IPS-20b (cell line): ENCODE measurements at regions not wholly inside any gene's neighbourhood (a gene's known extent, or its start where the extent isn't known, plus 50 kb on each side); places are given as distances from the start of the nearest gene placed in this dataset.

ENCODE experiments used
- H3K27ac ChIP-seq: one replicate; pipeline ENCODE4 v1.5.1; 2013; ENCODE audit warnings: low read length
- H3K27me3 ChIP-seq: 2 replicates; pipeline ENCODE4 v1.6.1; 2013; ENCODE audit warnings: mild to moderate bottlenecking, low read length, inconsistent platforms; ENCODE audit not compliant: insufficient read depth
- H3K36me3 ChIP-seq: 2 replicates; pipeline ENCODE4 v1.6.1; 2013; ENCODE audit warnings: low read depth, mild to moderate bottlenecking, inconsistent platforms, low read length, moderate library complexity; ENCODE audit not compliant: insufficient read depth
- H3K4me1 ChIP-seq: 2 replicates; pipeline ENCODE4 v1.6.1; 2013; ENCODE audit warnings: mild to moderate bottlenecking, control low read depth, inconsistent platforms, low read length, moderate library complexity; ENCODE audit not compliant: insufficient read depth
- H3K4me3 ChIP-seq: 2 replicates; pipeline ENCODE4 v1.5.1; 2013; ENCODE audit warnings: mild to moderate bottlenecking, low read length, inconsistent platforms
- H3K9ac ChIP-seq: 2 replicates; pipeline ENCODE4 v1.6.1; 2013; ENCODE audit warnings: low read depth, mild to moderate bottlenecking, inconsistent platforms, low read length, moderate library complexity
- H3K9me3 ChIP-seq: 2 replicates; pipeline ENCODE4 v1.6.1; 2013; ENCODE audit warnings: mild to moderate bottlenecking, low read depth, low read length, inconsistent platforms; ENCODE audit not compliant: insufficient read depth

DNA sequence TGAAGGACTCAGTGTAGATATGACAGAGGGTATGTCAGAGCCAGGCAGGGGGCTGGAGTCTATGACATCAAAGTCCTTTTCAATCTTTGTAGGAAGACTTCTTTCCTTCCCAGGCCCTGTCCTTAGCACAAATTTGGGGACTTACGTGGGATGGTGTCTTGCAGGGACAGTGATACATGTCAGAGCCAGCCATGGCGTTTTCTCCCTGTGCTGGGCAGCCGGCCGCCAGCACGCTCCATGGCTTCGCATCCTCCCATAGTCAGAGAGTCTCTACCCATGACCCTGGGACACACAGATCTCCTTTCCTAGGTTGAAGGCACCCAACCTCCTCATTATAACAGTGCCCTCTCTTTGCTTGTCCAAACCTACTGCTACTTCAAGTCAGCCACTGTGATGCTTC lies 156.9 kb upstream of the MYCN start:
- H3K9ac ChIP-seq, result no peak overlapping the region
- H3K4me1 ChIP-seq, result no peaks in the 10 kb centered on the region
- H3K4me3 ChIP-seq, result no peak overlapping the region
- no peak overlapping the region for H3K27ac ChIP-seq
- no peaks in the 10 kb centered on the region for H3K27me3 ChIP-seq
- H3K9me3 ChIP-seq, result no peaks in the 10 kb centered on the region
- H3K36me3 ChIP-seq, result no peaks in the 10 kb centered on the region

DNA sequence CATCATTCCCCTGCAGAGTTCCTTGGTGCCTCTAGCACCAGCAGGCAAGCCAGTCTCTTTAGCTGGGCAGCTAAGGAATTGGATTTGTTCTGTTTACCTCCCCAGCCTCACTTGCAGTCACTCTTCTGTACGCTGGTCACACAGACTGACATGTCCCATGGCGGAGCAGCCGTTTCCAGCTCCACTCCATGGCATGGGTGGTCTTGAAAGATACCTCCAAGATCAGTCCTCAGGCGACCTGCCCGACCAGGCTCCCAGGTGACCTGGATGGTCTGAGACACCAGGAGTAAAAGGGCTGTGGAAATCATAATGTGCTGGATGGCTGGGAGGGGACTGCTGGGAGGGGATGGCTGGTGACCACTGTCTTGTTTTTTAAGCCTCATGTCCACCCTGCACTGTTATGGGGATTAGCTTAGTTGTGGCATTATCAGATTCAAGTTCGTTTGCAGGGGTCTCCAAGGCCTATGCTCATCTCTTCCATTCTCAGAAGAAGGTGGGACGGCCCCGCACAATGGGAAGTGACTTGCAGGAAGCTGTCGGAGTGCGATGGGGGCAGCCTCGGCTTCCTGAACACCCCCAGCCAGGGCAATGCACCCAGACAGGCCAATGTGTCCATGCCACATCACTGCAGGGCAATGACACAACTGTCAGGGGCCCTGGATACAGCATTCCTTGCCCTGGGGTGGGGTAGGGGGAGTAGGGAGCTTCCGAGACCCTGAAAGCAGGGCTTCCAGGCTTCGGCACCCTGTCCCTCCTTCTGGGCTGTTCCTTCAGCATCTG lies 156.1 kb upstream of the MYCN start:
- Histone ChIP-seq H3K36me3 (no peaks in the 10 kb centered on the region), H3K27me3 (no peaks in the 10 kb centered on the region), H3K27ac (no peak overlapping the region), H3K9me3 (no peaks in the 10 kb centered on the region), H3K4me3 (no peak overlapping the region), H3K9ac (no peak overlapping the region), H3K4me1 (no peaks in the 10 kb centered on the region)

DNA sequence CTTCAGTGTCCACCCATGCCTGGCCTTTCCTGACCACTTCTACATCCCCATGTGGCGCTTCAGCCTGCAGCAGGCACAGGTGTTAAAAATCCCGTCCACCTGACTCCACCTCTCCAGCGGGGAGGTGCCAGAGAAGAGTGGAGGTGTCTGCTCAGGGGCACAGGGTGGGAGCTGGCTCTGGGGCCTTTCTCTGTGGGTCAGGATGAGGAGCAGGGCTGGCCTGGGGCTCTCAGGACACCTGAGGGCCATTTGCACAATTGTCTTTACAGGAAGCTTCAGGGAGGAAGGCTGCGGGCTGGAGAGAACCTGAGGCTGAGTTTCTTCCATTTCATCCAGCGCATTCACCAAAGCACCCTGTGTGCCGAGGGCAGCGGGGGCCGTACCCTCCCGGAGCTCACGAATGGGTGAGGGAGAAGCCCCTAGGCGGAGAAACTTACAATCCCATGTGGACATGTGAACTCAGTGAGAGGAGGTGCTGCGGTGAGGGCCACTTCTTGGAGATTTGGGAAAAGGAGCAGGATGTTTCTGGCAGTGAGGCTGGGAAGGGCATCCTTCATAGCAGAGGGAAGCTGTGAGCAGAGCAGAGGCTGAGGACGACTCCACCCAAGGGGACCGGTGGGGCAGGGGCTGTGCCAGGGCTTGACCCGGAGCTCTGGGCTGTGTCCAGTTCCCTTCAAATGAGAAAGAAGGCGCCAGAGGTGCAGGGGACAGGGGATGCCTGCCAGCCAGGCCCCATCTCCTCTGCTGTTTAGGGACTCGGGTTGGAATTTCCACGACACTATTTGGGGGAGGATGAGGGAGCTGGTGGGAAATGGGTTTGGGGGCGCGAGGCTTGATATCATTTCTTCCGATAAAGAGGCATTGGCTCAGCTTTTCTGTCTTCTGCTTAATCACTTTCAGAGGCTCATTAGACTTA lies 155.2 kb upstream of the MYCN start:
- H3K4me3 ChIP-seq, result no peak overlapping the region
- no peaks in the 10 kb centered on the region for H3K4me1 ChIP-seq
- no peak overlapping the region for H3K27ac ChIP-seq
- H3K27me3 ChIP-seq, result no peaks in the 10 kb centered on the region
- no peak overlapping the region for H3K9ac ChIP-seq
- no peaks in the 10 kb centered on the region for H3K36me3 ChIP-seq
- H3K9me3 ChIP-seq, result no peaks in the 10 kb centered on the region

DNA sequence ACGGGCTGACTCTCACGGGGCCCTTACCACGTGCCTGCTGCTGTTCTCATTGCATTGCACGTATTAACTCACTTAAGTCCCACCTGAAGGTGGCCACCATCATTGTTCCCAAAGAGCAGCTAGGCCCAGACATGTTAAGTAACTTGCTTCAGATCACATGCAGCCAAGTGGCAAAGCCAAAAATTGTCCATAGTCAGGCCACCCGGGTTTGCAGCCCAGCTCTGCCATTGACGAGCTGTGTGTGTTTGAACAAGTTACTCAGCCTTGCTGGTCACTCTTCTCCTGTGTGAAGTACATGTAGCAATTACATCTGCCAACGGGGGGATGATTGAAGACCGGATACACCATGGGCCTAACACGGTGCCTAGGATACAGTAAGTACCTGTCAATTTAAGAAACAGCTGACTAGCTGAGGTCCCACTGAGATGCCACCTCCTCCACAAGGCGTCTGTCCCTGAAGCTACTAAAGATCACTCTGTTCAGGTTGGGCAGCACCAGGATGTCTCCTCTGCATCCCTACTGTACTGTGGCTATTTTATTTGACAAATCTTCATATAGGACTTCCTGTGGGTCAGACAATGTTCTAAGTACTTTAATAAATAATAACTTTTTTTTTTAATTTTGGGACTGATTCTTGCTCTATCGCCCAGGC lies 154.2 kb upstream of the MYCN start:
- H3K27me3 ChIP-seq, result no peaks in the 10 kb centered on the region
- no peak overlapping the region for H3K27ac ChIP-seq
- H3K36me3 ChIP-seq, result no peaks in the 10 kb centered on the region
- no peak overlapping the region for H3K9ac ChIP-seq
- no peaks in the 10 kb centered on the region for H3K4me1 ChIP-seq
- no peaks in the 10 kb centered on the region for H3K9me3 ChIP-seq
- H3K4me3 ChIP-seq, result no peak overlapping the region

DNA sequence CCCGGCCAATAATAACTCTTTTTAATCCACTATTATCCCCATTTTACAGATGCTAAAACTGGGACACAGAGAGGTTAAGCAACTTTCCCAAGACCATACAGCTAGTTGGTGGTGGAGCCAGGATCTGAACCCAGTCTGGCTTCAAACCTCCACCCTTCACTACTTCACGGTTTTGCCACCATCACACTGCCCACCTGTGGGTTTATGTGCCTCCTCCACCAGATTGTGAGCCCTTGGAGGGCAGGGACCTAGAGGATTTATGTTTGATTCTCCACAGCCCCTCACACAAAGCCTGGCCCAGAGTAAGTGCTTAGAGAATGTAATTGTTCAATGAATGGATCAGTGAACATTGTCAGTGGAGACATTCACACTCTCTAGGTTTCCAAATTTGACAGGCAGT lies 153.4 kb upstream of the MYCN start:
- no peak overlapping the region for H3K9ac ChIP-seq
- H3K4me3 ChIP-seq, result no peak overlapping the region
- H3K4me1 ChIP-seq, result no peaks in the 10 kb centered on the region
- no peaks in the 10 kb centered on the region for H3K9me3 ChIP-seq
- H3K27me3 ChIP-seq, result no peaks in the 10 kb centered on the region
- no peak overlapping the region for H3K27ac ChIP-seq
- no peaks in the 10 kb centered on the region for H3K36me3 ChIP-seq

DNA sequence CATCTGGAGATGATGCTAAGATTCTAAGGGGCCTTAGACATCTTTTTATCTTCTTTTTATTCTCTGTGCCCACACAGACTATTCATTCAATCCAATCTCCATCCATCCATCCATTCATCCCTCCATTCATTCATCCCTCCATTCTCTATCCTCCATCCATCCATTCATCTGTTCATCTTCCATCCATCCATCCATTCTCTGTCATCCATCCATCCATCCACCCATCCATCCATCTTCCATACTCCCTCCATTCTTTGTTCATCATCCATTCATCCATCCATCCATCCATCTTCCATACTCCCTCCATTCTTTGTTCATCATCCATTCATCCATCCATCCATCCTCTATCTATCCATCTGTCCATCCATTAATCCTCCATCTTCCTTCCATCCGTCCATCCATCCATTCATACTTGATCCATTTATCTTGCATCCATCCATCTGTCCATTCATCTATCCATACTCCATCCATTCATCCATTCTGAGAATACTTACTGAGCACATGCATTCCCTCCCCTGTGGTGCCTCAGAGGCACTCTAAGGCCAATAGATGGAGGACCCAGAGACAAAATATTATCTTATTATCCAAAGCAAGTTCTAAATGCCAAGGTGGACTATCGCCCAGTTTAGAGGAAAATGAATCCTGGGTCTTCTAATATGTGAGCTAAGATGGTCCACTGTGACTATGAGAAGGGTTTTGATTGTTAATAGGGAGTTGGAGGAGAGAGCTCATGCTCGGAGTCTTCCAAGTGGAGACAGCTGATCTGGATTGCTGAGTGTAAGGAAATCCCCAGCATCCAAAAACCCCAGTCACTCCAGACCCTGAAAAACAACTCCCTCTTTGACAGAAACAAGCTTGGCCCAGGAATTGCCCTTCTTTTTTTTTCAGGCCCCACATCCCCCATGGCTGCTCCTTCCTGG lies 152.6 kb upstream of the MYCN start:
- Histone ChIP-seq H3K9me3 (no peaks in the 10 kb centered on the region), H3K9ac (no peak overlapping the region), H3K4me1 (no peaks in the 10 kb centered on the region), H3K4me3 (no peak overlapping the region), H3K27me3 (no peaks in the 10 kb centered on the region), H3K27ac (no peak overlapping the region), H3K36me3 (no peaks in the 10 kb centered on the region)

DNA sequence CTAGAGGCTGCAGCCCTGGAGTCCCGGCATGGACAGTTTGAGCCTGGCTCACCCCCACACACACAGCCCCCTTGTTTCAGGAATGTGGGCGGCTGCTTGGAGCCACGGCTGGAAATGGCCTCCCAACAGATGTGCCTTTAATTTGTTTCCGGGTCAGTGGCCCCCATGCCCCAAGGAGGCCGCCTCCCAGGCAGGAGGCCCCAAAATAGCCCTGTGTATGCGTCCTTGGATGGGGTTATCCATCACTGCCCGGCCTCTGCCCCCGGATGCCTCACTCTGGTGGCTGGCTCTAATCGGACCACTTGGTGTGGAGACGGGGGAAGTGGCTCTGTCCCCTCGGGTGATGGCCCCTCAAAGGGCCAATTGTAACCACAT lies 151.9 kb upstream of the MYCN start:
- Histone ChIP-seq H3K9me3 (no peaks in the 10 kb centered on the region), H3K9ac (no peak overlapping the region), H3K4me1 (no peaks in the 10 kb centered on the region), H3K27ac (no peak overlapping the region), H3K36me3 (no peaks in the 10 kb centered on the region), H3K4me3 (no peak overlapping the region), H3K27me3 (no peaks in the 10 kb centered on the region)

DNA sequence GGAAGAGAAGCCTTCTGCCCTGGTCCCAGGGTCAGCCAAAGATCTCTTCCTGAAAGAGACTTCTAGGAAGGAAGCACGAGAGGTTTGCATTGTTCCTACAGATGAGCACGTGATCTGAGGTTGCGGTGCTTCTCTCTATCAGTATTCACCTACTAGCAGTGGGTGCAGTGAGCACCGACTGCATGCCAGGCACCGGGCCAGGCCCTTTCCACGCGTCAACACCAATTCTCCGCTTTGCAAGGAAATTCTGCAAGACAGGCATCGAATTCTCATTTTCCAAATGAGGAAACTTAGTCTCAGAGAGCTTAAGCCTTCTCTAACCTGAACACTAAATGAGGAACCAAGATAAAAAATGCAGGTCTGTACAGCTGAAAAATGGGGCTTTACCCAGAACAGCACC lies 151.5 kb upstream of the MYCN start:
- Histone ChIP-seq H3K4me3 (no peak overlapping the region), H3K9ac (no peak overlapping the region), H3K4me1 (no peaks in the 10 kb centered on the region), H3K9me3 (no peaks in the 10 kb centered on the region), H3K27ac (no peak overlapping the region), H3K36me3 (no peaks in the 10 kb centered on the region), H3K27me3 (no peaks in the 10 kb centered on the region)

DNA sequence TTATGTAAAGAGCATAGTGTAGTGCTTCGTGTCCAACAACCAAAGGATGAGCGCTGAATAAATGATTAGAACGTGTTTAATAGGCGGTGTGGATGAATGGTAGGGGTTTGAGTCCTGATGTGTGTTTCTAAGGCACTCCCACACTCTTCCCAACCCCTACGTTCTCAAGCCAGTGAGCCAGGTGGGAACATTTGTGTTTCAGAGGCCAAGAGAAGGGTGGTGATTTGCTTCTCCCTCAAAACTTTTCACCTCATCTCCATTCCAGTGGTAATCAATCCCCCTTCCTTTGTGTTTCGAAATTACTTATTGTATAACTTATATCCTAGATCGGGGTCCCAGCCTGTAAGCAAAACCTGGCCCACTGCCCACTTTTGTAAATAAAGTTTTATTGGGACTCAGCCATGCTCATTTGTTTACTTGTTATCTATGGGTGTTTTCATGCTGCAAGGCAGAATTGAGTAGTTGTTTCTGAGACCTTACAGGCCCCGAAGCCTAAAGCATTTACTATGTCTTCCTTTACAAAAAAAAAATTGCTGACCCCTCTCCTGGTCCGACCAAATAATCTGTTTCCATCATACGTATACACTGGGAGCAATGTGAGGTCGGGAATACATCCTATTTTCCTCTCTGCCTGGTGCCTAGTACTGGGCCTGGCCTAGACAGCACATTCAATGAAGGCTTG lies 150.8 kb upstream of the MYCN start:
- no peaks in the 10 kb centered on the region for H3K9me3 ChIP-seq
- no peak overlapping the region for H3K27ac ChIP-seq
- no peaks in the 10 kb centered on the region for H3K4me1 ChIP-seq
- no peak overlapping the region for H3K4me3 ChIP-seq
- H3K36me3 ChIP-seq, result no peaks in the 10 kb centered on the region
- no peak overlapping the region for H3K9ac ChIP-seq
- no peaks in the 10 kb centered on the region for H3K27me3 ChIP-seq

DNA sequence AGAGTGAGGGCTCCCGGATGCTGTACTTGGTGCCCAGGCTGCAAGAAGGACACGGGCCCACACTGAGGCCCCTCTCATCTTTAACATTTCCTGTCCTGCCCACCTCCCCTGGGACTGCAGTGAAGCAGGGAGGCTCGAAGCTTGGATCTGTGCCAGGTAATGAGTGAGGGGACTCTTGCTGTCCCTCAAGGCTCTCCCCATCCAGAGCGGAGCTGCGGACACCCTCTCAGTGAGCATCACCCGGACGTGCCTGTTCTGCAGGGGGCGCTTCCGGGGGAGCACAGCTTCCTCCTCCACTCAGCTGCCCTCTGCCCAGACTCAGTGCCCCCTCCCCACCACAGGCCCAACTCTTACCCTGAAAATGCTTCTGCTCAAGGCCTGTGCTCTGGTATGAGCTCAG lies 150.0 kb upstream of the MYCN start:
- no peaks in the 10 kb centered on the region for H3K4me1 ChIP-seq
- H3K9me3 ChIP-seq, result no peaks in the 10 kb centered on the region
- H3K9ac ChIP-seq, result no peak overlapping the region
- H3K27ac ChIP-seq, result no peak overlapping the region
- no peaks in the 10 kb centered on the region for H3K27me3 ChIP-seq
- H3K36me3 ChIP-seq, result no peaks in the 10 kb centered on the region
- H3K4me3 ChIP-seq, result no peak overlapping the region

DNA sequence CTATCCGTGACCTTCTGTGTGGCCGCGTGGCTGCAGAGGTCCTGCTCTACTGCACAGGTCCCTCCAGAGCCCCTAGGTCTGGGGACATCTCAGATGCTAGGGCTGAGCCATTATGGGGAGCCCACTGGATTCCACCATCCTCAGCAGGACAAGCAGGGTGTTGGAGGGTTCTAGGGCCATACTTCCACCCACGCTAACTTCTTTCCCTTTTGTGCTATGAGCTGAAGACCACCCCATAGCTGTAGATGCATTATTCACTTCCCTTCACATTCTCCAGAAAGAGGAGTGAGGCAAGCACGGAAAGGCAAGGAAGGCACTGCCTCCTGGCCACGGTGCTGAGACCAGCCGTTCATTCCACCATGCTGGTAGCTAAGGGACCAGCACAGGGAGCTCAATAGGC lies 149.5 kb upstream of the MYCN start:
- no peaks in the 10 kb centered on the region for H3K4me1 ChIP-seq
- H3K27ac ChIP-seq, result no peak overlapping the region
- H3K9ac ChIP-seq, result no peak overlapping the region
- no peaks in the 10 kb centered on the region for H3K27me3 ChIP-seq
- H3K4me3 ChIP-seq, result no peak overlapping the region
- no peaks in the 10 kb centered on the region for H3K9me3 ChIP-seq
- H3K36me3 ChIP-seq, result no peaks in the 10 kb centered on the region
